ENCODE measurements at regions not wholly inside any gene's neighbourhood (a gene's known extent, or its start where the extent isn't known, plus 50 kb on each side); places are given as distances from the start of the nearest gene placed in this dataset.
"Not testable (repeated sequence)": the region's sequence is repeated elsewhere in the genome, so short reads cannot be mapped to it uniquely, and the experiment has no call there.

DNA sequence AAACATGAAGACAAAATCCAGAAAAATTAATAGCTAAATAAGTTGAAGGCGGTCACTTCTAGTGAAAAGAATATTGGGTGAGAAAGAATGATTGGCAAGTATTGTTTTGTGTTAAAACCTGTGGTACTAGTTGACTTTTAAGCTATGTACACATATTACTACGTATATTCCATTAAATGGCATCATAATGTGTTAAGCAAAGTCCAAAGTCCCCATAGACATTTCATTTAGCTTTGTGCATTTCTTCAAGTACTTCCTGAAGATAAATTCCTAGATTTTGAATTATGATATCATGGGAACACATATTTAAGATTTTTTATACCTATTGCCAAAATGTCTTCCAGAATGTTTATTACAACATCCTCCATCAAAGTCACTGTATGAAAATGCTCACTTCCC is 272.7 kb upstream of the IRAK1BP1 start:
- no peak for DNase-seq

DNA sequence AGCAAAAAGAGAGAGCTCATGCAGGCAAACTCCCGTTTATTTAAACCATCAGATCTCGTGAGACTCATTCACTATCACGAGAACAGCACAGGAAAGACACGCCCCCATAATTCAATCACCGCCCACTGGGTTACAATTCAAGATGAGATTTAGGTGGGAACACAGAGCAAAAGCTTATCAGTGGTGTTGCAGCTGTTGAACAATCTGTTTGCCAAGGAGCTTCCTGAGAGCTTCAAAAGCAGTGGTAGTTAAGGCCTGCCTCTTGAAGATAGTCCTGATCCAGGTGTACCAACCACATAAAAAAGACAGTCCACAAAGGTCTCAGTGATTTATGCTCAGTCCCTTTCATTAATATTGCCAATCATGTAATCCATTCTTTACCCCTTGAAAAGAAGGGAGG is 269.4 kb upstream of the IRAK1BP1 start:
- DNase-seq, result no peak

GRCh38 chr6:78598966-78599365 is 268.4 kb upstream of the IRAK1BP1 start:
- no peak for DNase-seq

GRCh38 chr6:78599526-78599925 is 267.8 kb upstream of the IRAK1BP1 start:
- DNase-seq, result no peak

GRCh38 chr6:78605909-78606446 is 261.4 kb upstream of the IRAK1BP1 start:
- DNase-seq, result no peak

- DNase-seq, result no peak
These were observed 260.2 kb upstream of the IRAK1BP1 start for GRCh38 chr6:78607189-78607588.

GRCh38 chr6:78611102-78611620 is 256.2 kb upstream of the IRAK1BP1 start:
- DNase-seq, result no peak

GRCh38 chr6:78611886-78612480 is 255.4 kb upstream of the IRAK1BP1 start:
- DNase-seq, result no peak

DNA sequence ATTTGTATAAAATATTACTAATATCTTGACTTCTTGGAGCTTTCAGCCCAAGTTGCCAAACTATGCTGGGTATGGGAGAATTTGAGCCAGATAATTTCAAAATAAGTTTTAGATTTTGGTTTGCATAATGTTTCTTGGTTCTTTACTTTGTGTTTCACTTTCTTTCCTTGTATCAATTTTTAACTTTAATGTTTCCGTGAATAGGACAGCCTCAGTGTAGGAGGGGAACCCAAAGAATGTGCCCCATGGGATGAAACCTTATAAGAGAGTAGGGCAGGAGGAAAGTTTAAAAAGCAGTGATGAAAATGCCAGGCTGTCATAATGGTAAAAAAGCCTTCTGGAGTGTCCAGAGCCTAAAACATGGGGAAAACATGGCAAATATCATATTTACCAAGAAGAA is 252.4 kb upstream of the IRAK1BP1 start:
- no peak for DNase-seq

DNA sequence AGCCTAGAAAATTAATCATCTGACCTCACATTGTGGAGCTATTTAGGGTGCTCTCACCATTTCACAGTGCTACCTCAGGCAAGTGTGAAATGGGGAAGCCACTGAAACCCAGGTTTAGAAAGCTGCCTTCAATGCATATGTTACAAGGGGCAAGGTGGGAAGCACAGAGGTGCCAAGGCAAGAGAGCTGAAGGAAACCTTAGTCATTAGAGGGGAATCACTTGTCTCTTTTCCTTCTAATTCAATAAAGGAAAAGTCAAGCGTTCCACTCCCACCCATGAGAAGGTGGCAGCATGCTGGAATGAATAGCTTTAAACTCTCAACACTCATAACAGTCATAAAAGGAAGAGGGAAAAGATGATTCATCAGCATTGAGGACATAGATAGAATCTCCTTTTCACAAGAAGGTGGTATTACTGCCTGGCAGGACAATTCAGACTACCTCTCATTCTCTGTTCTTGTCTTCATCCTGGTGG is 251.9 kb upstream of the IRAK1BP1 start:
- no peak for DNase-seq

DNA sequence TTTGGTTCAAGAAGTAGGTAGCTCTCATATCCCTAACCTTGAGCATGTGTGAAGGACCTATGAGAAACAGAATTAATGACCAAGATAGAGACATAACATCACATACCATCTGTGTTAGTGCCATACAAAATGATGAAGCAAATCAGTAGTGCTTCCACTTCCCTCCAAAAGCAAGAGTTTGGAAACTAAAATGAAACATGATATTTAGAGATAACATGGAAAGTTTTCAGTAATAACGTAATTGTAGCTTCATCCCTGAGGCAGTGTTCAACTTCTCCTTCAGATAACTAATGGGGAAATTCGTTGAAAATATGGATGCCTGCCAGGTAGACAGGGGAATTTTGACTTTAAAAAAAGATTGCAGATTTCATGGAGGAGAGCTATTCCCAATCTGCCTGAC is 248.4 kb upstream of the IRAK1BP1 start:
- no peak for DNase-seq

DNA sequence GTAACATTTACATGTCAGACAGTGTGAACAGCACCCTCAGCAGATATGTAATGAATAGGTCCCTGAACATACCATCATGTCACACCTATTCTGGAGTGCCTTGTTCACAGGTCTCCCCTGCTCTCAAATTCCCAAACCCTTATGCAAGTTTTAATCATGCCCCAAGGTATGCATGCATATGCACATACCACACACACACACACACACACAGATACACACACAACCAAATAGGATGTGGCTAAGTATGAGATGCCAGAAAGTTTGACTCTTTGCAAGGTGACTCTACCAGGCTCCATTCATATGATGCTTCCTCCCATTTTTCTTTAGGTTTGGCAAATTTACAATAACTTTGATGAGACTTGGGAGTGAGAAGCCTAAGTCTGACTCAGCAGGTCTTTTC is 243.8 kb upstream of the IRAK1BP1 start:
- no peak for DNase-seq

DNA sequence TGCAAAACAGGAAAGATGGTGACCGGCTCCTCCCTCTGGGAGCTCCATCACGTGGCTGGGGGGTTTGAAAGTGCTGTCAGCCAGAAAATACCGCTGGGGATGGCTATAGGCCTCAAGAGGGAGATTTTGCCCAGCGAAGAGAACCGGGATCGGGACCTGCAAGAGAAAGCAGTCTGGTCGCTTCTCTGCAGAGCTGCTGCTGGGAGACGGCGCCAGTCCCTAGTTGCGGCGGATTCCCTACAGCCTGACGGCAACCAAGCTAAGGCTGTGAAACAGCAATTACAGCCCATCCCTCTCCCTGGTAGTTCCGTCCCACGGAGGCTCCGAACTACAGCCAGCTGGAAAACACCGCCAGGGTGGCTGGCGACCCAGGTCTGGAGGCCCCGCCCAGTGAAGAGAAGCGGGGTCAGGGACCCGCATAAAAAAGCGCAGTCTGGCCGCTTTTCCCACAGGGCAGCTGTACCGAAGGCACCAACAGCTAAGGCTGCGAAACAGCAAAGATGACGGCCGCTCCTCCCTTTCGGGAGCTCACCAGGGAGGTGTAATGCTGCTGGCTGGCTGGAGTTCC is 238.1 kb upstream of the IRAK1BP1 start:
- no peak for DNase-seq

- DNase-seq, result no peak
These were observed 237.5 kb upstream of the IRAK1BP1 start for GRCh38 chr6:78629836-78630235.

DNA sequence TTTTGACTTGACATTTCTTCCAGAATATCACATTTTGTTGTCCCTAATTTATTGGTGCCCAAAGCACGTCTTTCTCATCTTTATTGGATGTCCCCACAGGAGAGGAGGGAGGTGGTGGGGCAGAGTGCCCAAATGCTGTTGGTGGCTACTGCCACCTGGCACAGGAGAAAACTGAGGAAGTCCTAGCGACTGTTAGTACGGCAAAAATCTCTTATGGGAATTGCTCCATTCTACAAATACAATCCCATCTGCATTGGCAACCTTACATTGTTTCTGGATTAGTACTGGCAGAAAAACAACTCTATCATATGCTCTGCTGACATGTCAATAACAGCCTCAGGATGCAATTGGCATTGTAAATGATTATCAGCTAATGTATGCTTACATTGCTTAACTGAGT is 235.4 kb upstream of the IRAK1BP1 start:
- no peak for DNase-seq

GRCh38 chr6:78639111-78640110 is 227.9 kb upstream of the IRAK1BP1 start:
- no peak for DNase-seq

- not testable (repeated sequence) for DNase-seq
These were observed 223.4 kb upstream of the IRAK1BP1 start for GRCh38 chr6:78643976-78644375.

GRCh38 chr6:78646542-78647415 is 220.6 kb upstream of the IRAK1BP1 start:
- DNase-seq, result not testable (repeated sequence)

DNA sequence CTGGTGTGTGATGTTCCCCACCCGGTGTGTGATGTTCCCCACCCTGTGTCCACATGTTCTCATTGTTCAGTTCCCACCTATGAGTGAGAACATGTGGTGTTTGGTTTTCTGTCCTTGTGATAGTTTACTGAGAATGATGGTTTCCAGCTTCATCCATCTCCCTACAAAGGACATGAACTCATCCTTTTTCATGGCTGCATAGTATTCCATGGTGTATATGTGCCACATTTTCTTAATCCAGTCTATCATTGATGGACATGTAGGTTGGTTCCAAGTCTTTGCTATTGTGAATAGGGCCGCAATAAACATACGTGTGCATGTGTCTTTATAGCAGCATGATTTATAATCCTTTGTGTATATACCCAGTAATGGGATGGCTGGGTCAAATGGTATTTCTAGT is 201.5 kb upstream of the IRAK1BP1 start:
- not testable (repeated sequence) for DNase-seq

- DNase-seq, result no peak
These were observed 200.6 kb upstream of the IRAK1BP1 start for GRCh38 chr6:78666764-78667163.

DNA sequence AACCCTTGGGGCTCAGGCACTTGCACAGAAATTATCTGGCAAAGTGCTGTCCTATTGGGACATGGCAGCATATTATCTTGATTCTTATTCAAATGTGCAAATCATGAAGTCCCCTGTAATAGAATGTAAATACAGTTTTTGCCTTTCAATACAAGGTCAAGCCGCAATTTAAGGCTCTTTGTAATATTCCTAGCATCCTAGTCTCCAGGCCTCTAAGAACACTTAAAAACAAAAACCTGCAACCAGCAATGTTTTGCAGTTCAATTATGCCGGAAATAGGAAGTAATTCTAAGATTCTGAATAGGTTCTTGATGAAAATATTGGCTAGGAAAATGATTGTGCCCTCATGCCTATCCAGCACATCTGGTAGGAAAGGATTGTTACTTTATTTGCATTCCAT is 197.2 kb upstream of the IRAK1BP1 start:
- no peak for DNase-seq

GRCh38 chr6:78670802-78671201 is 196.5 kb upstream of the IRAK1BP1 start:
- no peak for DNase-seq

Measured in NCI-H2081 treated with DMSO at 0.1 percent for 48 hours (cell line).